ENCODE measurements at regions not wholly inside any gene's neighbourhood (a gene's known extent, or its start where the extent isn't known, plus 50 kb on each side); places are given as distances from the start of the nearest gene placed in this dataset.

GRCh38 chr2:45273412-45274249 lies 264.4 kb upstream of the SIX2 start:
- TF ChIP-seq CTCF (IDR thresholded peaks at IDR 0.05; ENCODE audit: low read depth, low read length), result no peak
- H3K4me3 ChIP-seq (ENCODE audit: low read depth, low read length), result no peak overlapping the region
- no peaks in the 10 kb centered on the region for H3K27me3 ChIP-seq (ENCODE audit: insufficient read depth, low read depth, severe bottlenecking)
- no peaks in the 10 kb centered on the region for H3K36me3 ChIP-seq
- DNase-seq, result no peak
- H3K9me3 ChIP-seq (ENCODE audit: severe bottlenecking), result no peaks in the 10 kb centered on the region
- H3K27ac ChIP-seq, result no peak overlapping the region

GRCh38 chr2:45272549-45273265 lies 263.5 kb upstream of the SIX2 start:
- TF ChIP-seq CTCF (IDR thresholded peaks at IDR 0.05; ENCODE audit: low read depth, low read length), result no peak
- H3K27me3 ChIP-seq (ENCODE audit: insufficient read depth, low read depth, severe bottlenecking), result no peaks in the 10 kb centered on the region
- H3K36me3 ChIP-seq, result no peaks in the 10 kb centered on the region
- H3K27ac ChIP-seq, result no peak overlapping the region
- no peaks in the 10 kb centered on the region for H3K9me3 ChIP-seq (ENCODE audit: severe bottlenecking)
- DNase-seq, result no peak
- H3K4me3 ChIP-seq (ENCODE audit: low read depth, low read length), result no peak overlapping the region

GRCh38 chr2:45269149-45269793 lies 260.0 kb upstream of the SIX2 start:
- no peak for DNase-seq
- Histone ChIP-seq H3K27ac (no peak overlapping the region), H3K36me3 (no peaks in the 10 kb centered on the region), H3K9me3 (ENCODE audit: severe bottlenecking) (peaks cover 3% of the 10 kb centered on the region), H3K27me3 (ENCODE audit: insufficient read depth, low read depth, severe bottlenecking) (no peaks in the 10 kb centered on the region), H3K4me3 (ENCODE audit: low read depth, low read length) (no peak overlapping the region)
- no peak for TF ChIP-seq CTCF (IDR thresholded peaks at IDR 0.05; ENCODE audit: low read depth, low read length)

- DNase-seq, result no peak
- no peak overlapping the region for H3K4me3 ChIP-seq (ENCODE audit: low read depth, low read length)
- H3K27me3 ChIP-seq (ENCODE audit: insufficient read depth, low read depth, severe bottlenecking), result no peaks in the 10 kb centered on the region
- peaks cover 3% of the 10 kb centered on the region for H3K9me3 ChIP-seq (ENCODE audit: severe bottlenecking)
- TF ChIP-seq CTCF (IDR thresholded peaks at IDR 0.05; ENCODE audit: low read depth, low read length), result no peak
- no peak overlapping the region for H3K27ac ChIP-seq
- no peaks in the 10 kb centered on the region for H3K36me3 ChIP-seq
Observed at GRCh38 chr2:45268631-45269030, 259.4 kb upstream of the SIX2 start.

GRCh38 chr2:45267062-45267792 lies 258.0 kb upstream of the SIX2 start:
- H3K9me3 ChIP-seq (ENCODE audit: severe bottlenecking), result peaks cover 3% of the 10 kb centered on the region
- no peaks in the 10 kb centered on the region for H3K27me3 ChIP-seq (ENCODE audit: insufficient read depth, low read depth, severe bottlenecking)
- TF ChIP-seq CTCF (IDR thresholded peaks at IDR 0.05; ENCODE audit: low read depth, low read length), result no peak
- no peaks in the 10 kb centered on the region for H3K36me3 ChIP-seq
- DNase-seq, result no peak
- H3K27ac ChIP-seq, result no peak overlapping the region
- no peak overlapping the region for H3K4me3 ChIP-seq (ENCODE audit: low read depth, low read length)

All from WERI-Rb-1 (cell line).